A673 (cell line): ENCODE measurements at regions not wholly inside any gene's neighbourhood (a gene's known extent, or its start where the extent isn't known, plus 50 kb on each side); places are given as distances from the start of the nearest gene placed in this dataset.

Experiments used
- CTCF ChIP-seq: fragments of 300-800, 200-600 bp; sonication (generic); conservative IDR thresholded peaks from 2 replicates; pipeline ENCODE4 v1.5.1; 2017; ENCODE audit warnings: low read depth, mild to moderate bottlenecking, antibody characterized with exemption, low read length, moderate library complexity, mixed read lengths
- EZH2 ChIP-seq: fragments of 200-600 bp; sonication (generic); IDR thresholded peaks from 2 replicates; pipeline ENCODE4 v1.6.1; 2017; ENCODE audit warnings: borderline replicate concordance, low read depth, mild to moderate bottlenecking, mixed read lengths, antibody characterized with exemption, low read length; ENCODE audit not compliant: poor library complexity, severe bottlenecking

DNA sequence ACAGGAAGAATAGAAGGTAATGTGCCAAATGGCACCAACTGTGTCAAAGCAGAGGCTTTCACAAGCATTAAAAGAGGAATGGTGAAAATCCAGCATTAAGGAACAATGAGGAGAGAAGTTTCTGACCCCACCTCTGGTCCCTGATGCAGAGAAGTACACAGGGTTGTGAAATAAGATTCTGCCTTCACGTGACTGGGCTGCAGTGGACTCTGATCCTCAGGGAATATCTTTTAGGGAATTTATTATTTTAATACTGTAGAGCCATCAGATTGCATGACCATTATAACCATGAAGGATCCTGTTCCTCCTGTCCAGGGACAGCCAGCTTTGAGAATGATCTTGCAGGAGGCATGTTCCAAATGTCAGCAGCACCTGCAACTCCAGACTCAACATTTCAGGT is 74.4 kb upstream of the FAR1 start:
- TF ChIP-seq CTCF (no peak), EZH2 (no peak)
